Activated T-cell treated with anti-CD3 and anti-CD28 coated beads, Interleukin-2, amount 50 U/mL, for 24 hours (primary cell): ENCODE measurements at regions not wholly inside any gene's neighbourhood (a gene's known extent, or its start where the extent isn't known, plus 50 kb on each side); places are given as distances from the start of the nearest gene placed in this dataset.

Experiments
- DNase-seq: peaks from one replicate; pipeline ENCODE4 v3.0.0-alpha.2; 2020
- H3K27ac Mint-ChIP-seq: 2 replicates; pipeline ENCODE4 v1.8.0; 2020; ENCODE audit warnings: mild to moderate bottlenecking, mixed read lengths
- H3K27me3 Mint-ChIP-seq: 2 replicates; pipeline ENCODE4 v1.8.0; 2020; ENCODE audit warnings: mixed read lengths
- H3K36me3 Mint-ChIP-seq: 2 replicates; pipeline ENCODE4 v1.8.0; 2020; ENCODE audit warnings: low read depth, mixed read lengths
- H3K4me1 Mint-ChIP-seq: 2 replicates; pipeline ENCODE4 v1.8.0; 2020; ENCODE audit warnings: low read depth, mixed read lengths
- H3K4me3 Mint-ChIP-seq: 2 replicates; pipeline ENCODE4 v1.8.0; 2020; ENCODE audit warnings: mild to moderate bottlenecking, moderate library complexity, mixed read lengths
- H3K9me3 Mint-ChIP-seq: 2 replicates; pipeline ENCODE4 v1.8.0; 2020; ENCODE audit warnings: mixed read lengths

- Mint-ChIP-seq H3K4me1 (no peaks in the 10 kb centered on the region), H3K4me3 (no peak overlapping the region), H3K9me3 (no peaks in the 10 kb centered on the region), H3K27me3 (peaks cover 4% of the 10 kb centered on the region), H3K27ac (no peak overlapping the region), H3K36me3 (no peaks in the 10 kb centered on the region)
- no peak for DNase-seq
These were observed 181.2 kb upstream of the IL12A start for GRCh38 chr3:159807137-159808040.

- H3K36me3 Mint-ChIP-seq: no peaks in the 10 kb centered on the region
- H3K4me1 Mint-ChIP-seq: no peaks in the 10 kb centered on the region
- H3K9me3 Mint-ChIP-seq: no peaks in the 10 kb centered on the region
- no peak overlapping the region for H3K4me3 Mint-ChIP-seq
- peaks cover 10% of the 10 kb centered on the region for H3K27me3 Mint-ChIP-seq
- H3K27ac Mint-ChIP-seq: no peak overlapping the region
- DNase-seq: no peak
These were observed 174.7 kb upstream of the IL12A start for GRCh38 chr3:159813822-159814531.

GRCh38 chr3:159816512-159816911 is 172.1 kb upstream of the IL12A start:
- Mint-ChIP-seq H3K36me3 (no peaks in the 10 kb centered on the region), H3K27me3 (peaks cover 17% of the 10 kb centered on the region), H3K9me3 (no peaks in the 10 kb centered on the region), H3K27ac (no peak overlapping the region), H3K4me3 (no peak overlapping the region), H3K4me1 (no peaks in the 10 kb centered on the region)
- no peak for DNase-seq

GRCh38 chr3:159817126-159817525 is 171.5 kb upstream of the IL12A start:
- Mint-ChIP-seq H3K27me3 (peaks cover 17% of the 10 kb centered on the region), H3K4me1 (no peaks in the 10 kb centered on the region), H3K9me3 (no peaks in the 10 kb centered on the region), H3K4me3 (no peak overlapping the region), H3K36me3 (no peaks in the 10 kb centered on the region), H3K27ac (no peak overlapping the region)
- DNase-seq: no peak

- H3K4me1 Mint-ChIP-seq: no peaks in the 10 kb centered on the region
- no peak overlapping the region for H3K4me3 Mint-ChIP-seq
- H3K36me3 Mint-ChIP-seq: no peaks in the 10 kb centered on the region
- H3K9me3 Mint-ChIP-seq: no peaks in the 10 kb centered on the region
- H3K27ac Mint-ChIP-seq: no peak overlapping the region
- H3K27me3 Mint-ChIP-seq: peaks cover 19% of the 10 kb centered on the region
- no peak for DNase-seq
These were observed 171.1 kb upstream of the IL12A start for GRCh38 chr3:159817571-159817970.

GRCh38 chr3:159818399-159818798 is 170.2 kb upstream of the IL12A start:
- no peaks in the 10 kb centered on the region for H3K36me3 Mint-ChIP-seq
- H3K27ac Mint-ChIP-seq: no peak overlapping the region
- DNase-seq: no peak

GRCh38 chr3:159818997-159819500 is 169.6 kb upstream of the IL12A start:
- DNase-seq: no peak
- H3K4me3 Mint-ChIP-seq: no peak overlapping the region
- H3K36me3 Mint-ChIP-seq: no peaks in the 10 kb centered on the region
- peaks cover 21% of the 10 kb centered on the region for H3K27me3 Mint-ChIP-seq
- H3K27ac Mint-ChIP-seq: no peak overlapping the region
- no peaks in the 10 kb centered on the region for H3K4me1 Mint-ChIP-seq
- H3K9me3 Mint-ChIP-seq: no peaks in the 10 kb centered on the region

More at GRCh38 chr3:159818399-159818798, 170.2 kb upstream of the IL12A start:
- no peaks in the 10 kb centered on the region for H3K4me1 Mint-ChIP-seq
- no peaks in the 10 kb centered on the region for H3K9me3 Mint-ChIP-seq
- H3K4me3 Mint-ChIP-seq: no peak overlapping the region
- peaks cover 21% of the 10 kb centered on the region for H3K27me3 Mint-ChIP-seq

GRCh38 chr3:159819676-159820075 is 169.0 kb upstream of the IL12A start:
- no peaks in the 10 kb centered on the region for H3K36me3 Mint-ChIP-seq
- H3K9me3 Mint-ChIP-seq: no peaks in the 10 kb centered on the region
- no peak for DNase-seq
- H3K4me1 Mint-ChIP-seq: no peaks in the 10 kb centered on the region
- peaks cover 21% of the 10 kb centered on the region for H3K27me3 Mint-ChIP-seq
- H3K4me3 Mint-ChIP-seq: no peak overlapping the region
- H3K27ac Mint-ChIP-seq: no peak overlapping the region

- Mint-ChIP-seq H3K27me3 (peaks cover 21% of the 10 kb centered on the region), H3K9me3 (no peaks in the 10 kb centered on the region), H3K36me3 (no peaks in the 10 kb centered on the region), H3K27ac (no peak overlapping the region), H3K4me3 (no peak overlapping the region), H3K4me1 (no peaks in the 10 kb centered on the region)
- DNase-seq: no peak
These were observed 167.5 kb upstream of the IL12A start for GRCh38 chr3:159821110-159821509.

GRCh38 chr3:159821736-159822135 is 166.9 kb upstream of the IL12A start:
- no peak overlapping the region for H3K4me3 Mint-ChIP-seq
- H3K4me1 Mint-ChIP-seq: no peaks in the 10 kb centered on the region
- H3K27me3 Mint-ChIP-seq: peaks cover 18% of the 10 kb centered on the region
- no peak overlapping the region for H3K27ac Mint-ChIP-seq
- no peaks in the 10 kb centered on the region for H3K36me3 Mint-ChIP-seq
- H3K9me3 Mint-ChIP-seq: no peaks in the 10 kb centered on the region
- DNase-seq: no peak

GRCh38 chr3:159823780-159824179 is 164.9 kb upstream of the IL12A start:
- Mint-ChIP-seq H3K4me3 (no peak overlapping the region), H3K9me3 (no peaks in the 10 kb centered on the region), H3K36me3 (no peaks in the 10 kb centered on the region), H3K4me1 (no peaks in the 10 kb centered on the region), H3K27me3 (peaks cover 15% of the 10 kb centered on the region), H3K27ac (no peak overlapping the region)
- DNase-seq: no peak

- no peak overlapping the region for H3K27ac Mint-ChIP-seq
- DNase-seq: no peak
- H3K4me3 Mint-ChIP-seq: no peak overlapping the region
- no peaks in the 10 kb centered on the region for H3K4me1 Mint-ChIP-seq
- H3K27me3 Mint-ChIP-seq: peaks cover 11% of the 10 kb centered on the region
- H3K9me3 Mint-ChIP-seq: no peaks in the 10 kb centered on the region
- no peaks in the 10 kb centered on the region for H3K36me3 Mint-ChIP-seq
These were observed 164.3 kb upstream of the IL12A start for GRCh38 chr3:159824333-159824732.

GRCh38 chr3:159825216-159825854 is 163.3 kb upstream of the IL12A start:
- Mint-ChIP-seq H3K36me3 (no peaks in the 10 kb centered on the region), H3K4me1 (no peaks in the 10 kb centered on the region), H3K9me3 (no peaks in the 10 kb centered on the region), H3K4me3 (no peak overlapping the region), H3K27me3 (peaks cover 11% of the 10 kb centered on the region), H3K27ac (no peak overlapping the region)
- no peak for DNase-seq

- Mint-ChIP-seq H3K27me3 (peaks cover 2% of the 10 kb centered on the region), H3K4me1 (no peaks in the 10 kb centered on the region), H3K27ac (no peak overlapping the region), H3K36me3 (no peaks in the 10 kb centered on the region), H3K4me3 (no peak overlapping the region), H3K9me3 (no peaks in the 10 kb centered on the region)
- no peak for DNase-seq
These were observed 160.1 kb upstream of the IL12A start for GRCh38 chr3:159828542-159828943.
